Putamen (tissue), 1 donor: ENCODE measurements at regions not wholly inside any gene's neighbourhood (a gene's known extent, or its start where the extent isn't known, plus 50 kb on each side); places are given as distances from the start of the nearest gene placed in this dataset.
"Not testable (repeated sequence)": the region's sequence is repeated elsewhere in the genome, so short reads cannot be mapped to it uniquely, and the experiment has no call there.

Experiments used
- DNase-seq: peaks from one replicate; pipeline ENCODE4 v3.0.0-alpha.2; 2016; ENCODE audit warnings: low spot score

DNA sequence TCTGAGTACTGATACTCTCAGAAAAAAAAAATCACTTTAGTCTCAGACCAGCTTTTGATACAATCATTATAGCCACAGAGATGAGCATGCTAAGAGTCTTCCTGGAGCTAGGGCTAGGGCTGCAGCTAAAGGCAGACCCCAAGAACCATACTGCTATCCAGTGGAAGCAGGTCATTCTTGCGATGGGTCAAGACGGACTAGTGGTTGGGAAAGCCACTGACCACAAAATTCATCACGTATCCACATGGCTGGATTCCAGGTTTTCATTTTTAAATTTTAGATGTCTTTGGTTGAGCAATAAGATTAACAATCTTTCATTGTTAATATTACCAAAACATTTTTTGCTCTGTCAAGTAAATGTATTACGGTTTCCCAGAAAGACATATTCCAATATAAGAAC is 598.1 kb downstream of the DNAH5 start:
- DNase-seq, result no peak

- DNase-seq, result no peak
Measured at GRCh38 chr5:13339093-13339492, 605.4 kb downstream of the DNAH5 start.

DNA sequence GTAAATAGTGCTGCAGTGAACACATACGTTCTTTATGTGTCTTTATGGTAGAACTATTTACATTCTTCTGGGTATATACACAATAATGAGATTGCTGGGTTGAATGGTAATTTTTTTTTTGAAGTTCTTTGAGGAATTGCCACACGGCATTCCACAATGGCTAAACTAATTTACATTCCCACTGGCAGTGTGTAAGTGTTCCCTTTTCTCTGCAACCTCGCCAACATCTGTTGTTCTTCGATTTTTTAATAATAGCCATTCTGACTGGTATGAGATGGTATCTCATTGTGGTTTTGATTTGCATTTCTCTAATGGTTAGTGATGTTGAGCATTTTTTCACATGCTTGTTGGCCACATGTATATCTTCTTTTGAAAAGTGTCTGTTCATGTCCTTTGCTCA is 609.5 kb downstream of the DNAH5 start:
- DNase-seq, result not testable (repeated sequence)

- no peak for DNase-seq
Measured at GRCh38 chr5:13331585-13331984, 612.9 kb downstream of the DNAH5 start.

DNA sequence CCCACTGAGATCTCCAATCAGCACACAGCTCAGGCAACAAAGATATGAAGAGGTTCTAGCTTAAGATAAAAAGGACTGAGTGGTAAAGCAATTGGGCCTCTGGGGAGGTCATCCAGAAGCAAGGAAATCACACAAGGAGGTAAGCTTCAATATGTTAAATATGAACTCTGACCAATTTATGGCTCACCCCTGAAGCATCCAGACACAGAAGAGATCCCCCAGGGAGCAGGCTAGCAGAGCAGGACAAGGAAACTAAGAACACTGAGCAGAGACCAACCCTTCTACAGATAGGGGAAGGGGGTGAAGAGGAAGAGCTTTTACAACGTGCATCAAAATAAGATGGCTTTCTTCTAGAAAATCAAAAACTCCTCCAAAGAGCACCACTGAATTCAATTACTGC is 616.2 kb downstream of the DNAH5 start:
- no peak for DNase-seq

- no peak for DNase-seq
Measured at GRCh38 chr5:13325765-13326164, 618.7 kb downstream of the DNAH5 start.

DNA sequence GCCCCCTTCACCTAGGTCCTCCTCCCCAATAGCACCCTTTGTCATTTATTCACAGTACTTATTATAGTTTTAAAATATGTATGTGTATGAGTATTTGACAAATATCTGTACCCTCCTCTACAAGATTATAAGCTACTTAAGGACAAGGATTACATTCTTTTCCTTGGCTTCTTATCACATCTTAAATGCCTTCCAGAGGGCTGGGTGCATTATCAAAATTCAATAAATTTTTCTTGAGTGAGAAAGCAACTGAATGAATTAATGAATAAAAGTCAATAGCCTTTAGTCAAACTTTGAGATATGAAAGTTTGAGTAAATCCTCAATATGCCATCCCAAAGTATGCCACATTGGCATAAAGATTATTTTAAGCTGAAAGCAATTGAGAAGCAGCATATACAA is 621.7 kb downstream of the DNAH5 start:
- DNase-seq, result no peak

GRCh38 chr5:13317654-13318053 is 626.8 kb downstream of the DNAH5 start:
- no peak for DNase-seq

DNA sequence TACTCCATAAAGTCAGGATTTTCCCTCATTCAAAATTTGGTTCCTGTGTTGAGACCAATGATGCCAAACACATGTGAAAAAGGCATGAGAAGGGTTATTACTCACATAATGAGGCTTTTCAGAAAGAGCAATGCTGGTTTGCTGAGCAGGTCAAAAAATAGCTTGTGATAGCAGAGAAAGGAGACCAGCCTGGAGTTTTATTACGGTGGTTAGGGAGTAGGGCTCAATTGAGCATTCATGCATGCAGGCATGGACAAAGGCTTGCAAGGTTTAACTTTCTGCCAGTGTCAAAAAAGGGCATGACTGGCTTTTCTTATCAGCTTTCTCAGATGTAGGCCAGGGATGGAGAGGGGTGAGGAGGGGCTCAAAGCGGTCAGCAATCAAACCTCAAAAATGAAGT is 628.3 kb downstream of the DNAH5 start:
- no peak for DNase-seq

DNA sequence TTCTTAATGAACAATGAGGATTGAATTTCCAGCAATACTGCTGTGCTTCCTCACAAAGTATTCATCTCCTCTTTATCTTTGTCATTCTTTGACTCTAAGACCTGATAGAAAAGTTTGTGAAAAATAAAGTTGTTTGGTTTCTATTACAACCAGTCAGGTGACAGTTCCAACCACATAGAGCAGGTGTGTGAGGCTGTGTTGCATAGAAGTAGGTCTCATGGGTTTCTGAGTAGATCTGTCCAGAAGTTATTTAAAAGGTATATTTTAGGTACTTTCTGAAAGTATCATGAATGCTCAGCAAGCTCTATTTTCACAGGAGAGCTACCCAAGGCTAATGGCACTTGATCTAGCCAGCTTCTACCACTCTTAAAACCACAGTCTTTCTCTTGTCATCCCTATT is 637.0 kb downstream of the DNAH5 start:
- DNase-seq, result no peak

DNA sequence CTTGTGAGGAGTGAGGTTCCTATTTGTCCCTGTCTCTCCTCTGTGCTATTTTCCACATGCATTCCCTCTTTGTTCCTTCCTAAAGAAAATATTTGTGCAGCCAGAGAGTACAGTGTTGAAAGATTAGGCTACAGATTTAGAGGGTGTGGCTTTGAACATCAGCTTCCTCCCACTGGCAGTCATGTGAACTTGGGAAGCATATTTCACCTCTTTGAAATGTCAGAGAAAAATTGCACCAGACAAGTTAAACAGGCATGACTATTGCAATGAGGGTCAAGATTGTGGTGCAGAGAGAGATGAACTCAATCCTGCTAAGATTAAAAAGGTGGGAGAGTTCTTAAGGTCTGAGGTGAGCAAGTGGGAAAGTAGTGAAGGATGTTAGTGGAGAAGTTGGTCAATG is 641.0 kb downstream of the DNAH5 start:
- no peak for DNase-seq

DNA sequence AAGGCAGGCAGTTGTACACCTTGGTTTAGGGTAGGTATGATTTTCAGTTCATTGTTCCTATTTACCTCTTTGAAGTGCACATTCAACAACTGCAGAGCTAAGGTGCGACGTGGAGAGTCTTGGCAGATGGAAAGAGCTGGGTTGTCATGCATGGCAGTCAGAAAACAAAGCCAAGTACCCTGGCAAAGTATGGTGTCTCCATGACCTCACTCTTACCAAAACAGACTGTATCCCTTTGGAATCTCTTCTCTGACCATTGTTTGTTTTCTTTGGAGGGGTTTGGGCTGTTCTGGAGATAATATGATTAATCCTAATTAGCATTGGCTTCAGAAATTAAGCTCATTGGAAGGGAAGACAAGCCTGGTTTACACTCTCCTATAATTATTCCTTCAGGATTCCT is 665.7 kb downstream of the DNAH5 start:
- no peak for DNase-seq

- DNase-seq, result no peak
Measured at GRCh38 chr5:13278148-13278547, 666.3 kb downstream of the DNAH5 start.

DNA sequence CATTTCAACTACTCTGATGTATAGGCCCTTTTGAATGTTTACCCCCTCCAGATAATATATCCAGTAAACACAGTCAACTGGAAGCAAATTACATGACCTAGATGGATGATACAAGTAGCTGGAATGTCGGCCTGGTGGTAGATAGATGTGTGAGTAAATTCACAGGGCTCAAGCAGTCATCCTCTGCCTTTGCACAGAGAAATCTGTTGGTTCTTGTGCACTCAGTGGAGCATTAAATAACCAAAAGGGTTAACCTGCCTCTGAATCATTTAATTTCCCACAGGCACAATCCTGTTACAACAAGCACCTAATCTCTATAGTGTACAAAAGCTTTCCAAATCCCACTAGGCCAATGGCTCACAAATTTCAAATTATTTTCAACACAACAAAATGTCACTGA is 668.3 kb downstream of the DNAH5 start:
- no peak for DNase-seq

DNA sequence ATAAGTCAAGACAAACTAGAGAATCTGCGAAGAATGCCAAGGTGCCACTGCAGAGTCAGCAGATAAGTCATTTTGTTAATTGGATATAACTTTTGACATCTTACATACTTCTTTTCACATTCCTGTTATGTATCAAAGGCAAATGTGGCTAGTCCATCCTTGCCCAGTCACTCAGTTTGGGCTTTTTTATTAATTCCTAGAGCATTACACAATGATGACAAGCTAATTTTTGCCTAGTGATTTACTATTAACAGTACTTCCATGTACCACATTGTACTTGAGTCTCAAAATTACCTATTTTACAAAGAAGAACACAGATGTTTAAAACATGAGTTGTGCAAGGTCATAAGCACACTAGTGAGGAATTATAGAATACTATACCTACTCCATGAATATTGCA is 680.8 kb downstream of the DNAH5 start:
- no peak for DNase-seq

GRCh38 chr5:13253111-13253510 is 691.4 kb downstream of the DNAH5 start:
- no peak for DNase-seq

DNA sequence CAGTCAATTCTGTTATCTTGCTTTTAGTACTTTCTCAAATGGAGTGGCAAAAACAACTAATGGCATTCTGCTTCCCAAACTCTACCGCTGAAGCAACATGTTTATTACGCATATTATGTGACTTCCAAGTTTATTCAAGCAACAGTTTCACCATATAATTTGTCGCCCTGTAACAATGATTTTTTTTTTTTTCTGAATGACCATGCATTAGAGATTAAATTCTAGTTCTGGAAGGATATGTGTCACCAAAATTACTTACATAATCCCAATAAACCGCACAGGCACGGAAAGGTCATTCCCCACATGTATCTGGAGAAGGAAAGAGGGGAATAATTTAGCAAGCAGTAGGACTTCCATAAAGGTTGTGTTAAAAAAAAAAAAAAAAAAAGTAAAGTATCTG is 691.8 kb downstream of the DNAH5 start:
- DNase-seq, result no peak

DNA sequence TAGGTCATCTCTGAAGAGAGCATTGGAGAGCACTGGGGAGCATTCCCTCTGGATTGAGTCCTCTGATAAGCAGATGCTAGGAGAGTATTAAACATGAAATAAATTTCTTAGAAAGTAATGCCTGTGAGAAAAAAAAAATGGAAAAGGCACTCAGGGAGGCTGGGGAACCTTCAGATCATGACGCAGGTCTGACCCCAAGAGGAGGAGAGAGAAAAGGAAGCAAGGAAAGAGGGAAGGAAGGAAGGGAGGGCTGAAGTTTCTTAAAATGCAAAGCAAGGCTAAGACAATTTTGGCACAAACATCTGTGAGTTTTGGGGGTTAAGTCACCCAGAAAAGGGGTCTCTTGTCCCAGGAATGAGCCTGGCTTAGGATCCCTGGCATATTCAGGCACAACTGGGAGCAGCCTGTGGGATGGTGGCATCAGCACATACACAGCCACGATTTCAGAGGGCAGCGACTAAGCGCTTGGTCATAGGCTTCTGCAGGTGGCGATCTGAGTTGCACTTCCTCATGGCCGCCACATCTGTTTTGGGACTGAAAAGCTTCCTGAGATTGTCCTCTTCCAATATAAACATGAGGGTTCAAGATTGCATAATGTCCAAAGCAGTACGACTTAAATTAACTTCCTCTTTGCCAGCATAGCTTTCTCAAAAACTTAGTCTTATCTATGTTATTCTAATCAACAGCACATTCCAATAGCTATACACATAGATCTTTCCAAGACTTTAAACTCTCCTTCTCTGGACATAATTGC is 692.7 kb downstream of the DNAH5 start:
- peak; percentile 16 for DNase-seq

- DNase-seq, result no peak
Measured at GRCh38 chr5:13250464-13251291, 693.8 kb downstream of the DNAH5 start.

DNA sequence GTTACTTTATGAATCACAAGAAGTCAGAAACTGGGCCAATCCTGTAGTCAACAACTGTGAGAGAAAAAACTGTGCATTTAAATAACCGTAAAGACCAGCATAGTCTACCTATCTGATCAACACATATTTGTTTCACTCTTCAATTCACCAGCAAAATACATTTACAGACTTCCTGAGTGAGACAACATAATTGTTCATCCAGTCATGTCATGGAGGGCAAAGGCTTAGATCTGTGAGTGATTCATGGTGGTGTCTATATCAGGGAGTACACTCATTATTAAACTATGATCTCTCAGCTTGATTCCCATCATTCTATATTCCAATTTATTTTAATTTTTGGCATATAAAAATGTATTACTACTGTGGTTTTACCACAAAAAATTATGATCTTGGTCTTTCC is 694.6 kb downstream of the DNAH5 start:
- no peak for DNase-seq

- no peak for DNase-seq
Measured at GRCh38 chr5:13248253-13248652, 696.2 kb downstream of the DNAH5 start.

GRCh38 chr5:13246053-13246452 is 698.4 kb downstream of the DNAH5 start:
- no peak for DNase-seq

DNA sequence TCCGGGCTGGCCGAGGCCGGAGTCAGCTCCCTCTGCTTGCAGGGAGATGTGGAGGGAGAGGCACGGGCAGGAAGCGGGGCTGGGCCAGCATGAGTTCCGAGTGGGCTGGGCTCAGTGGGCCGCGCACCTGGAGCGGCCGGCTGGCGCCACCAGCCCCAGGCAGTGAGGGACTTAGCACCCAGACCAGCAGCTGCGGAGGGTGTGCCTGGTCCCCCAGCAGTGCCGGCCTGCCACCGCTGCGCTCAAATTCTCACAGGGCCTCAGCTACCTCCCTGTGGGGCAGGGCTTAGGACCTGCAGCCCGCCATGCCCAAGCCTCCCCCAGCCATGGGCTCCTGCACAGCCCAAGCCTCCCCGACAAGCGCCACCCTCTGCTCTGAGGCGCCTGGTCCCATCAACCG is 700.3 kb downstream of the DNAH5 start:
- DNase-seq, result no peak

DNA sequence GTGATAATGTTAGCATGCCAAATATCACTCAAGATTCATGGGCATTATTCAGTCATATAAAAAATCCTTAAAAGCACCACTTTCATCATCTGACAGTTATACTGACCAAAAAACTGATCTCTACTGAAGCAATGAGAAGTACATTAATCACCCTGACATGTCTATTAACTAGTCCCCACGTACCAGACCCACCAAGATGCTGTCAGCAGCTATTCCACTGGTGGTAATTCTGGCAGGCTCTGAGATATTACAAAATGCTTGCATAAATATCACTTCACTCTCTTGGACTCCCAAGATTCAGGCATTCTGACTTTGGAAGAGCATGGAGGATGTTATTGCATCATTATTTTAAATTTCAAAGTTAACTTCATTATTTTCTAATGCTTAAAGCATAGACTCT is 717.0 kb downstream of the DNAH5 start:
- no peak for DNase-seq
